Tibial artery (tissue), 4 donors: ENCODE measurements at regions not wholly inside any gene's neighbourhood (a gene's known extent, or its start where the extent isn't known, plus 50 kb on each side); places are given as distances from the start of the nearest gene placed in this dataset.

Experiments
- DNase-seq, 2 donors: peaks; one replicate each; pipeline ENCODE4 v3.0.0-alpha.2; 2019
- H3K27ac ChIP-seq, 2 donors: fragments of 200-600 bp; sonication (generic) in 1 of 2; 1 replicate in 1 of 2; 2 replicates in 1 of 2; pipeline ENCODE4 v1.5.1; 2018 to 2019; ENCODE audit warnings: mild to moderate bottlenecking in 1 of 2
- H3K27me3 ChIP-seq, 2 donors: fragments of 200-600 bp; sonication (generic) in 1 of 2; one replicate each; pipeline versions ENCODE4 v1.5.1 to v1.6.0; 2016 to 2019
- H3K36me3 ChIP-seq, 3 donors: fragments of 200-600 bp; sonication (generic) in 2 of 3; one replicate each; pipeline ENCODE4 v1.5.1; 2016 to 2019; ENCODE audit warnings: mild to moderate bottlenecking in 2 of 3
- H3K4me1 ChIP-seq, 4 donors: fragments of 200-600 bp; sonication (generic) in 2 of 4; 1 replicate in 3 of 4; 2 replicates in 1 of 4; pipeline ENCODE4 v1.5.1; 2016 to 2019
- H3K4me3 ChIP-seq, 2 donors: fragments of 200-600 bp; sonication (generic) in 1 of 2; 1 replicate in 1 of 2; 2 replicates in 1 of 2; pipeline ENCODE4 v1.5.1; 2018 to 2019; ENCODE audit warnings: mild to moderate bottlenecking in 2 of 2
- H3K9me3 ChIP-seq, 3 donors: fragments of 200-600 bp; sonication (generic) in 1 of 3; one replicate each; pipeline ENCODE4 v1.5.1; 2016 to 2019
- intact Hi-C: fragments of 100-400 bp; cut with DNase I; formaldehyde crosslinking; loops from one replicate; pipeline ENCODE4 v1.15.0; 2023; ENCODE audit warnings: low total_unique reads
- TF ChIP-seq, protein P1 (sequence below), 2 experiments: fragments of 200-600 bp in 1 of 2; fragments of 450-650 bp in 1 of 2; IDR thresholded peaks; one replicate each; pipeline ENCODE4 v1.5.1; 2017 to 2019; ENCODE audit warnings: antibody characterized with exemption in 2 of 2, mild to moderate bottlenecking in 1 of 2, moderate library complexity in 1 of 2

DNA sequence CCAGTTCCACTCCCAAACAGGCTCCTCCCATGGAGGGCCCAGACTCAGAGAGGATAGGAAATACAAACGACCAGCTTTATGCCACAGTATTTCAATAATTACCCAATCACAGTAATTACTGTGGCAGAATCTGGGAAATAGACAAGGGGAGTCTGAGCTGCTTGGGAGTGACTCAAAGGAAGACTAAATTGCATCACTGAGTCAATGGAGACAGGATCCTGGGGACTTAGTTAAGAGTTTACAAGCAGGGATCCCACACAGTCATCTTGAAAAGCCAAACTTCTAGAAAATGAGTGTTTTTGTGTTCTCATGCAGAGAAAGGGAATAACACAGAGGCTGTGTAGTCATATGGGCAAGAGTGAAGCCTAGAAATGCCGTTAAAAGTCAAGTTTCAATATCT, 1142.1 kb downstream of the CNTNAP5 start:
- H3K27ac ChIP-seq = no peak overlapping the region
- no peaks in the 10 kb centered on the region for H3K9me3 ChIP-seq

DNA sequence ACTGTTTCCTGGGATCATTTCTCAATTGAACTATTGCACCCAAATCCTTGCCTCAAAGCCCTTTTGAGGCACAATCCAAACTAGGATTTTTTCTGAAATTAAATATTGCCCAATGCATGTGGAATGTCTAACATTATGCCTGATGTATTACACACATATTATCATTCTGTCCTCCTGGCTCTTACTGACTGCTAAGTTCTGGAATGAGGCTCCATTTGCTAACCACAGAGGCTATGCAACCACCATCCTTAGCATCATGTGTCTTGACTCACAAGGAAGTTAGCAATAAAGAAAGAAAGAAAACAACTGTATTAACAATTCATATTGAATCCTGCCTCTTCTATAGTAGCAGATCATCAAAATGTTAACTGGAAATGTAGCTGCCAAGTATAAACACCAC, 1142.7 kb downstream of the CNTNAP5 start:
- Histone ChIP-seq H3K9me3 (no peaks in the 10 kb centered on the region), H3K27me3 (no peaks in the 10 kb centered on the region), H3K36me3 (no peaks in the 10 kb centered on the region), H3K4me3 (no peak overlapping the region), H3K4me1 (no peaks in the 10 kb centered on the region), H3K27ac (no peak overlapping the region)
- no peak for DNase-seq
- intact Hi-C loops = no loop called here
- TF ChIP-seq, protein P1, sequence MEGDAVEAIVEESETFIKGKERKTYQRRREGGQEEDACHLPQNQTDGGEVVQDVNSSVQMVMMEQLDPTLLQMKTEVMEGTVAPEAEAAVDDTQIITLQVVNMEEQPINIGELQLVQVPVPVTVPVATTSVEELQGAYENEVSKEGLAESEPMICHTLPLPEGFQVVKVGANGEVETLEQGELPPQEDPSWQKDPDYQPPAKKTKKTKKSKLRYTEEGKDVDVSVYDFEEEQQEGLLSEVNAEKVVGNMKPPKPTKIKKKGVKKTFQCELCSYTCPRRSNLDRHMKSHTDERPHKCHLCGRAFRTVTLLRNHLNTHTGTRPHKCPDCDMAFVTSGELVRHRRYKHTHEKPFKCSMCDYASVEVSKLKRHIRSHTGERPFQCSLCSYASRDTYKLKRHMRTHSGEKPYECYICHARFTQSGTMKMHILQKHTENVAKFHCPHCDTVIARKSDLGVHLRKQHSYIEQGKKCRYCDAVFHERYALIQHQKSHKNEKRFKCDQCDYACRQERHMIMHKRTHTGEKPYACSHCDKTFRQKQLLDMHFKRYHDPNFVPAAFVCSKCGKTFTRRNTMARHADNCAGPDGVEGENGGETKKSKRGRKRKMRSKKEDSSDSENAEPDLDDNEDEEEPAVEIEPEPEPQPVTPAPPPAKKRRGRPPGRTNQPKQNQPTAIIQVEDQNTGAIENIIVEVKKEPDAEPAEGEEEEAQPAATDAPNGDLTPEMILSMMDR (IDR thresholded peaks at IDR 0.05) = no peak

More for the DNA sequence above, 1142.1 kb downstream of the CNTNAP5 start:
- H3K36me3 ChIP-seq = no peaks in the 10 kb centered on the region
- intact Hi-C loops = no loop called here
- no peak overlapping the region for H3K4me3 ChIP-seq
- TF ChIP-seq, protein P1 (IDR thresholded peaks at IDR 0.05) = no peak
- H3K27me3 ChIP-seq = no peaks in the 10 kb centered on the region
- DNase-seq = no peak
- no peaks in the 10 kb centered on the region for H3K4me1 ChIP-seq

DNA sequence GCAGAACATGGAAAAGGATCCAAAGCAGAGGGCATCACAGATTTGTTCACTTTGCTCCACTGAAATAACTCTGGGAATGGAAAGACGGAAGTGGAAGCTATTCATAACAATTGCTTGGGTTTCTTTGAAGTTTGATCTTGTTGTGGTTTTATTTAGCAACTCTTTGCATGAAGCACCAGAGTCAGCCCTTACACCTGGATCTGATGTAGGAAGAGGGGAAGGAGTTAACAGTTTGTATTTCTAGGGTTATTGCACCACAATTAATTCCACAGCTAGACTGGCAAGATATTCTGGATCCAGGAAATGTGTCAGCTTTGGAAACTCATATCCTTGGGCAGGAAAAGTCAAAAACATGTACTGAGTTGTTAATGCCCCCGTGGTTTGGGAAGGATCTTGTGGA, 1143.4 kb downstream of the CNTNAP5 start:
- H3K27ac ChIP-seq = no peak overlapping the region
- no peaks in the 10 kb centered on the region for H3K36me3 ChIP-seq
- no peaks in the 10 kb centered on the region for H3K9me3 ChIP-seq
- TF ChIP-seq, protein P1 (IDR thresholded peaks at IDR 0.05) = no peak
- DNase-seq = no peak
- intact Hi-C loops = no loop called here
- H3K4me1 ChIP-seq = no peaks in the 10 kb centered on the region
- H3K4me3 ChIP-seq = no peak overlapping the region
- H3K27me3 ChIP-seq = no peaks in the 10 kb centered on the region

DNA sequence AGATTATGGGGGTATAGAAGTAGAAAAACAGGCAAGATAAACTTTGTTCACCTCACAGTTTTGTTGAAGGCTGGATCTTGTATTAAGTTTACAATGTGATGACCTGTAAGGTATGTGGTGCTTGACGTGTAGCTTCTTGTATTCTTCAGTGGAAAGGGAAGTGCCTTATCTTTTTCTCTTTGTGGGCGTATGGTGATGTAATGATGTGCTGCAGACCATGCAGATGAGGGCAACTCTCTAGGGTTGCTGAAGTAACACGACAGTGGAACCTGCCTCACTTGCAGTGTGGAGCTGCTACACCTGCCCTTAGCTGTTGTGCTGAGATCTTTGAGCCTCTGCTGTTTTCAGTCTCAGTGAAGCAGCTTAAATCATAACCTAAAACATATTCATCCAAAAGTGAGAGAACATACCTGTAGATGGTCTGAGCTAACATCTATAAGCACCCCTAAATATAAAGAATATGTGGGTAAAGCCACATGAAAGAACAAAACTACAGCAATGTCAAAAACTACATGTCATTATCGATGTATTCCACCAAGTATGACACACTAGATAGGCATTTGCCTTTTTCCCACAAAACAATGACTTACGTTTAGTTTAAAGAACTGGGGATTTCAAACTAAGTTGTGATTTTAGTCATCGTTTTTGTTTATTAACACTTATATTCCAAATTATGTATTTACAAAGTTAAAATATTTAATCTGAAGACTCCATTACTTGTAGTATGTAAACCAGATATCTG, 1144.1 kb downstream of the CNTNAP5 start:
- no peaks in the 10 kb centered on the region for H3K27me3 ChIP-seq
- intact Hi-C loops = no loop called here
- H3K36me3 ChIP-seq = no peaks in the 10 kb centered on the region
- no peak for DNase-seq
- TF ChIP-seq, protein P1 (IDR thresholded peaks at IDR 0.05) = no peak
- H3K9me3 ChIP-seq = no peaks in the 10 kb centered on the region
- no peak overlapping the region for H3K27ac ChIP-seq
- H3K4me1 ChIP-seq = no peaks in the 10 kb centered on the region
- no peak overlapping the region for H3K4me3 ChIP-seq

DNA sequence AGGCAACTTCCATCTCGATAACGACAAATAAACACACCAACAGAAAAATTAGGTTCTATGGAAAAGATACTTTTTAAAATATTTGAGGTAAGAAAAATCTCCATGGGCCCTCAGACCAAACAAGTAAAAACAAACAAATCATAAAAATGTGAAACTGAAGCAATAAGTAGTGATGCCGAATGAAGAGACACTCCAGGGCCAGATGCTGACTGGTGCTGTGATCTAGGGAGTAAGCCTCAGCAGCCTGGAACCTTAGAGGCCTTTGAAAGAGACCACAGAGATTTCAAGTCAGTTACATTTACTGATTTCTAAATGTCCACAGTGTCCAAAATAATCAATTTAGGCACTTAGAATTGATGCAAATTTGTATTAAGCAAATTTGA, 1144.7 kb downstream of the CNTNAP5 start:
- no peaks in the 10 kb centered on the region for H3K27me3 ChIP-seq
- TF ChIP-seq, protein P1 (IDR thresholded peaks at IDR 0.05) = no peak
- no peak for DNase-seq
- H3K9me3 ChIP-seq = no peaks in the 10 kb centered on the region
- no peak overlapping the region for H3K27ac ChIP-seq
- H3K4me3 ChIP-seq = no peak overlapping the region
- H3K4me1 ChIP-seq = no peaks in the 10 kb centered on the region
- no peaks in the 10 kb centered on the region for H3K36me3 ChIP-seq
- intact Hi-C loops = no loop called here

DNA sequence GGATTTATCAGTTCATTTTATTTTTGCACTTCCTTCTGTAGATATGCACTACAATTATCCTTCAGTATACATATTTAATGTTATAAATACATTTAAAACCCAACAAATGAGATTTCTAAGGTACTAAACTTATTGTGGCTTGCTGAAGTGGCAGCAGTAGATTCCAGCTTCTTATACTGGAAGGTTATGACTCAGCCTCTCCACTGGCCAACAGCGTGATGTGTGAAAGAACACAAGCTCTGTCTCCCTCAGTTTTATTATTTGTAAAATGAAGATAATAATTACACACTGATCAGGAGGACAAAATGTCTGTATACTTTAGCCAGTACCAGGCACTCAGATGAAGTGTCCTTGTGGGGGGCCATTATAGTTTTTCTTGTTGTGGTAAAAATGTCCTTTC, 1147.1 kb downstream of the CNTNAP5 start:
- H3K36me3 ChIP-seq = no peaks in the 10 kb centered on the region
- intact Hi-C loops = no loop called here
- H3K27me3 ChIP-seq = no peaks in the 10 kb centered on the region
- H3K27ac ChIP-seq = no peak overlapping the region
- H3K4me3 ChIP-seq = no peak overlapping the region
- H3K9me3 ChIP-seq = no peaks in the 10 kb centered on the region
- TF ChIP-seq, protein P1 (IDR thresholded peaks at IDR 0.05) = no peak
- H3K4me1 ChIP-seq = no peaks in the 10 kb centered on the region
- no peak for DNase-seq
